ENCODE measurements at regions not wholly inside any gene's neighbourhood (a gene's known extent, or its start where the extent isn't known, plus 50 kb on each side); places are given as distances from the start of the nearest gene placed in this dataset.
A peak's percentile ranks its signal among the peaks of the same experiment; 100 is the strongest.

DNA sequence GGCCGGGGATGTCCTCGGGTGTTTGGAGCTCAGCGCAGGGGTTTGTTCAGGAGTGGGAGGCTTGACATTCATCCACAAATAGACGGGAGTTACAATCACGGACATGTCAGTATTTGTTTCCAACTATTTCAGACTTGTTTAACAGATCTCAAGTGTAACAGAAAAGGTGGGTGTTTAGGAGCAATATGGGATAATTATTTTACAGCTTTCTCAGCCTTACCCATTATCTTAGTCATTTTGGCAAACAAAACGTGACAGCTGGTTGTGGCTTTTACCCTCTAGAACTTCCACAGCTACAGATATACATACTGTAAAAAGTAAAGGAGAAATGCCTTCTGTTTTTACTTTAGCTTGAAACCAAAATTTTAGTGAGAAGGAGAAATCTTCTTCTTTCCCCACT, 178.7 kb upstream of the TMEM45B start:
- DNase-seq (ENCODE audit: unreplicated experiment) = peak; percentile 39
- TF ChIP-seq, protein P1, sequence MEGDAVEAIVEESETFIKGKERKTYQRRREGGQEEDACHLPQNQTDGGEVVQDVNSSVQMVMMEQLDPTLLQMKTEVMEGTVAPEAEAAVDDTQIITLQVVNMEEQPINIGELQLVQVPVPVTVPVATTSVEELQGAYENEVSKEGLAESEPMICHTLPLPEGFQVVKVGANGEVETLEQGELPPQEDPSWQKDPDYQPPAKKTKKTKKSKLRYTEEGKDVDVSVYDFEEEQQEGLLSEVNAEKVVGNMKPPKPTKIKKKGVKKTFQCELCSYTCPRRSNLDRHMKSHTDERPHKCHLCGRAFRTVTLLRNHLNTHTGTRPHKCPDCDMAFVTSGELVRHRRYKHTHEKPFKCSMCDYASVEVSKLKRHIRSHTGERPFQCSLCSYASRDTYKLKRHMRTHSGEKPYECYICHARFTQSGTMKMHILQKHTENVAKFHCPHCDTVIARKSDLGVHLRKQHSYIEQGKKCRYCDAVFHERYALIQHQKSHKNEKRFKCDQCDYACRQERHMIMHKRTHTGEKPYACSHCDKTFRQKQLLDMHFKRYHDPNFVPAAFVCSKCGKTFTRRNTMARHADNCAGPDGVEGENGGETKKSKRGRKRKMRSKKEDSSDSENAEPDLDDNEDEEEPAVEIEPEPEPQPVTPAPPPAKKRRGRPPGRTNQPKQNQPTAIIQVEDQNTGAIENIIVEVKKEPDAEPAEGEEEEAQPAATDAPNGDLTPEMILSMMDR (IDR thresholded peaks at IDR 0.05; ENCODE audit: unreplicated experiment) = no peak
- Mint-ChIP-seq H3K27ac (ENCODE audit: low read depth, unreplicated experiment) (peak overlapping the region; percentile 78), H3K36me3 (ENCODE audit: insufficient read depth, unreplicated experiment) (no peaks in the 10 kb centered on the region), H3K9me3 (ENCODE audit: unreplicated experiment) (no peaks in the 10 kb centered on the region), H3K4me3 (ENCODE audit: unreplicated experiment) (no peak overlapping the region), H3K27me3 (ENCODE audit: insufficient read depth, unreplicated experiment) (no peaks in the 10 kb centered on the region), H3K4me1 (ENCODE audit: insufficient read depth, unreplicated experiment) (peaks cover 61% of the 10 kb centered on the region)
- POLR2A ChIA-PET = interaction anchor here (0.7 to 4.5 kb wide), 10 partner anchors 9 to 66 kb away, joined by 3 to 71 read pairs (median 4); no protein-coding TSS in a partner anchor
- CTCF ChIA-PET = interaction anchor here (0.6 to 1.9 kb wide), 9 partner anchors 8 to 498 kb away, joined by 3 to 8 read pairs (median 3); partner anchors contain the start of gene BARX2
- intact Hi-C loops (cut with micrococcal nuclease) = no loop called here
- TSS peak; percentile 37 for BruUV-seq (replicated peaks)

- no peaks in the 10 kb centered on the region for H3K9me3 Mint-ChIP-seq (ENCODE audit: unreplicated experiment)
- BruUV-seq (replicated peaks) = no TSS peak
- no peaks in the 10 kb centered on the region for H3K27me3 Mint-ChIP-seq (ENCODE audit: insufficient read depth, unreplicated experiment)
- no peak overlapping the region for H3K4me3 Mint-ChIP-seq (ENCODE audit: unreplicated experiment)
- TF ChIP-seq, protein P1 (IDR thresholded peaks at IDR 0.05; ENCODE audit: unreplicated experiment) = no peak
- H3K4me1 Mint-ChIP-seq (ENCODE audit: insufficient read depth, unreplicated experiment) = peaks cover 67% of the 10 kb centered on the region
- H3K27ac Mint-ChIP-seq (ENCODE audit: low read depth, unreplicated experiment) = peak overlapping the region; percentile 78
- H3K36me3 Mint-ChIP-seq (ENCODE audit: insufficient read depth, unreplicated experiment) = no peaks in the 10 kb centered on the region
- DNase-seq (ENCODE audit: unreplicated experiment) = peak; percentile 80
- ChIA-PET POLR2A (interaction anchor here (0.7 to 4.5 kb wide), 10 partner anchors 8 to 65 kb away, joined by 3 to 71 read pairs (median 4); no protein-coding TSS in a partner anchor), CTCF (interaction anchor here (0.6 to 1.9 kb wide), 7 partner anchors 9 to 1408 kb away, joined by 3 to 8 read pairs (median 4); partner anchors contain the start of gene BARX2)
- intact Hi-C loops (cut with micrococcal nuclease) = no loop called here
Measured at GRCh38 chr11:129637473-129637872, 178.2 kb upstream of the TMEM45B start.

DNA sequence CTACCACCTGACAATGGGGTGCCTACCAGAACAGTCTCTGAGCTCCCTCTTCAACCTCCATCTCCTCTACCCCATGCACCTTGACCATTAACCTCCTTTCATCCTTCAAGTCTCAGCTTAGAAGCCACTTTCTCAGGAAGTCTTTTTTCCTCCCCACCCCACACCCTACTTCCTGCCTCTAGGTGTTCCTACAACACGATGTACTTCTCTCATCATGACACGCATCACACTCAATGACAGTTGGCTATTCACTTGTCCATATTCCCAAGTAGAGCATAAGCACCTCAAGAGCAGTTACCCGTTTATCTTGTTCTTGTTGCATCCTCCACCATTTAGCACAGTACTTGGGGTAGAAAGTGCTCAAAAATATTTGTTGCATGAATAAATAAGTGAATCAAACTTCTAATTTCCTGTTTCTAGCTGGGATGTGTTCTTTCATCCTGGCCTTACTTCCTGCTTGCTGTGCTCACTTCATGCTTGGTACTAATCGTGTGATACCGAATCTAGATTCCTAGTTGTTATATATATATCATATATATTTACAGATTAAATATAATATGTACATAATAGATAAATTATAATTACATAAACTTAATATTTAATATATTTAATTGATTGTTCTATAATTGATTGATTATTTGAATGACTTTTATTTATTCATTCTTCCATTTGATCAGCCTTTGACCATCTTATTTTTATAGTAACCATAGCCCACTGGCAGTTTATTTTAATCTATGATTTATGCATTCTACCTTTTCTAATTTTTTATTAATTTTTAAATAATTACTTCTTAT, 177.5 kb upstream of the TMEM45B start:
- Mint-ChIP-seq H3K27ac (ENCODE audit: low read depth, unreplicated experiment) (peak overlapping the region; percentile 78), H3K9me3 (ENCODE audit: unreplicated experiment) (no peaks in the 10 kb centered on the region), H3K27me3 (ENCODE audit: insufficient read depth, unreplicated experiment) (no peaks in the 10 kb centered on the region), H3K36me3 (ENCODE audit: insufficient read depth, unreplicated experiment) (no peaks in the 10 kb centered on the region), H3K4me3 (ENCODE audit: unreplicated experiment) (no peak overlapping the region), H3K4me1 (ENCODE audit: insufficient read depth, unreplicated experiment) (peaks cover 73% of the 10 kb centered on the region)
- no peak for DNase-seq (ENCODE audit: unreplicated experiment)
- intact Hi-C loops (cut with micrococcal nuclease) = no loop called here
- BruUV-seq (replicated peaks) = no TSS peak
- CTCF ChIA-PET = interaction anchor here (0.7 to 1.9 kb wide), 6 partner anchors 9 to 1408 kb away, joined by 3 to 8 read pairs (median 4); partner anchors contain the start of gene BARX2
- POLR2A ChIA-PET = interaction anchor here (0.6 to 4.5 kb wide), 14 partner anchors 12 to 481 kb away, joined by 3 to 71 read pairs (median 4); no protein-coding TSS in a partner anchor
- TF ChIP-seq, protein P1 (IDR thresholded peaks at IDR 0.05; ENCODE audit: unreplicated experiment) = no peak

- H3K4me1 Mint-ChIP-seq (ENCODE audit: insufficient read depth, unreplicated experiment) = peaks cover 77% of the 10 kb centered on the region
- DNase-seq (ENCODE audit: unreplicated experiment) = peak; percentile 97
- H3K27ac Mint-ChIP-seq (ENCODE audit: low read depth, unreplicated experiment) = peak overlapping the region; percentile 97
- ChIA-PET CTCF (interaction anchor here (0.7 to 1.3 kb wide), 4 partner anchors 11 to 263 kb away, joined by 3 to 6 read pairs (median 4); partner anchors contain the start of gene BARX2), POLR2A (interaction anchor here (0.9 to 4.5 kb wide), 11 partner anchors 9 to 499 kb away, joined by 3 to 71 read pairs (median 3); no protein-coding TSS in a partner anchor)
- TF ChIP-seq, protein P1 (IDR thresholded peaks at IDR 0.05; ENCODE audit: unreplicated experiment) = no peak
- H3K9me3 Mint-ChIP-seq (ENCODE audit: unreplicated experiment) = no peaks in the 10 kb centered on the region
- no TSS peak for BruUV-seq (replicated peaks)
- intact Hi-C loops (cut with micrococcal nuclease) = no loop called here
- H3K36me3 Mint-ChIP-seq (ENCODE audit: insufficient read depth, unreplicated experiment) = no peaks in the 10 kb centered on the region
- H3K4me3 Mint-ChIP-seq (ENCODE audit: unreplicated experiment) = no peak overlapping the region
- H3K27me3 Mint-ChIP-seq (ENCODE audit: insufficient read depth, unreplicated experiment) = no peaks in the 10 kb centered on the region
Measured at GRCh38 chr11:129639300-129639699, 176.3 kb upstream of the TMEM45B start.

All from MCF 10A (cell line).